ENCODE measurements at regions not wholly inside any gene's neighbourhood (a gene's known extent, or its start where the extent isn't known, plus 50 kb on each side); places are given as distances from the start of the nearest gene placed in this dataset.

- TF ChIP-seq SNAI2 (CRISPR knock-in tag; IDR thresholded peaks at IDR 0.05): peak; percentile 68; the same call in 1 of the 2 replicates
- no peak for TF ChIP-seq BACH2 (CRISPR knock-in tag; IDR thresholded peaks at IDR 0.05; ENCODE audit: borderline replicate concordance)
- peak; percentile 95 for TF ChIP-seq ISL1 (CRISPR knock-in tag; IDR thresholded peaks at IDR 0.05)
- TF ChIP-seq TSHZ2 (CRISPR knock-in tag; IDR thresholded peaks at IDR 0.05): peak; percentile 74; the same call in 1 of the 2 replicates
- TF ChIP-seq, protein P1, sequence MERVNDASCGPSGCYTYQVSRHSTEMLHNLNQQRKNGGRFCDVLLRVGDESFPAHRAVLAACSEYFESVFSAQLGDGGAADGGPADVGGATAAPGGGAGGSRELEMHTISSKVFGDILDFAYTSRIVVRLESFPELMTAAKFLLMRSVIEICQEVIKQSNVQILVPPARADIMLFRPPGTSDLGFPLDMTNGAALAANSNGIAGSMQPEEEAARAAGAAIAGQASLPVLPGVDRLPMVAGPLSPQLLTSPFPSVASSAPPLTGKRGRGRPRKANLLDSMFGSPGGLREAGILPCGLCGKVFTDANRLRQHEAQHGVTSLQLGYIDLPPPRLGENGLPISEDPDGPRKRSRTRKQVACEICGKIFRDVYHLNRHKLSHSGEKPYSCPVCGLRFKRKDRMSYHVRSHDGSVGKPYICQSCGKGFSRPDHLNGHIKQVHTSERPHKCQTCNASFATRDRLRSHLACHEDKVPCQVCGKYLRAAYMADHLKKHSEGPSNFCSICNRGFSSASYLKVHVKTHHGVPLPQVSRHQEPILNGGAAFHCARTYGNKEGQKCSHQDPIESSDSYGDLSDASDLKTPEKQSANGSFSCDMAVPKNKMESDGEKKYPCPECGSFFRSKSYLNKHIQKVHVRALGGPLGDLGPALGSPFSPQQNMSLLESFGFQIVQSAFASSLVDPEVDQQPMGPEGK (CRISPR knock-in tag; IDR thresholded peaks at IDR 0.05; ENCODE audit: borderline replicate concordance): 0 out of 2 replicates have a peak, but pooled peaks have one; percentile 14
- TF ChIP-seq, protein P2, sequence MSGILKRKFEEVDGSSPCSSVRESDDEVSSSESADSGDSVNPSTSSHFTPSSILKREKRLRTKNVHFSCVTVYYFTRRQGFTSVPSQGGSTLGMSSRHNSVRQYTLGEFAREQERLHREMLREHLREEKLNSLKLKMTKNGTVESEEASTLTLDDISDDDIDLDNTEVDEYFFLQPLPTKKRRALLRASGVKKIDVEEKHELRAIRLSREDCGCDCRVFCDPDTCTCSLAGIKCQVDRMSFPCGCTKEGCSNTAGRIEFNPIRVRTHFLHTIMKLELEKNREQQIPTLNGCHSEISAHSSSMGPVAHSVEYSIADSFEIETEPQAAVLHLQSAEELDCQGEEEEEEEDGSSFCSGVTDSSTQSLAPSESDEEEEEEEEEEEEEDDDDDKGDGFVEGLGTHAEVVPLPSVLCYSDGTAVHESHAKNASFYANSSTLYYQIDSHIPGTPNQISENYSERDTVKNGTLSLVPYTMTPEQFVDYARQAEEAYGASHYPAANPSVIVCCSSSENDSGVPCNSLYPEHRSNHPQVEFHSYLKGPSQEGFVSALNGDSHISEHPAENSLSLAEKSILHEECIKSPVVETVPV (CRISPR knock-in tag; IDR thresholded peaks at IDR 0.05): peak; percentile 74; the same call in 1 of the 2 replicates
- no peak for TF ChIP-seq ZFP3 (CRISPR knock-in tag; IDR thresholded peaks at IDR 0.05)
- TF ChIP-seq GLIS3 (CRISPR knock-in tag; IDR thresholded peaks at IDR 0.05): no peak
- peak; percentile 69; the same call in 1 of the 2 replicates for TF ChIP-seq CREB5 (CRISPR knock-in tag; IDR thresholded peaks at IDR 0.05; ENCODE audit: low read depth)
- TF ChIP-seq TCF4 (CRISPR knock-in tag; IDR thresholded peaks at IDR 0.05; ENCODE audit: borderline replicate concordance): peak; percentile 93
- ATAC-seq: peak; percentile 42; the same call in 2 of the 3 replicates
Observed at GRCh38 chr11:103696123-103696522, 340.3 kb upstream of the DDI1 start.

GRCh38 chr11:103699216-103699615 lies 337.2 kb upstream of the DDI1 start:
- TF ChIP-seq OSR1 (CRISPR knock-in tag; IDR thresholded peaks at IDR 0.05): no peak
- no peak for TF ChIP-seq ISL1 (CRISPR knock-in tag; IDR thresholded peaks at IDR 0.05)
- TF ChIP-seq TSHZ2 (CRISPR knock-in tag; IDR thresholded peaks at IDR 0.05): no peak
- TF ChIP-seq ZNF70 (CRISPR knock-in tag; IDR thresholded peaks at IDR 0.05): no peak
- TF ChIP-seq BACH2 (CRISPR knock-in tag; IDR thresholded peaks at IDR 0.05; ENCODE audit: borderline replicate concordance): no peak
- no peak for TF ChIP-seq RARB (CRISPR knock-in tag; IDR thresholded peaks at IDR 0.05)

GRCh38 chr11:103699656-103700055 lies 336.8 kb upstream of the DDI1 start:
- TF ChIP-seq ZNF8 (CRISPR knock-in tag; IDR thresholded peaks at IDR 0.05): no peak
- TF ChIP-seq ZFP3 (CRISPR knock-in tag; IDR thresholded peaks at IDR 0.05): no peak
- TF ChIP-seq, protein P2 (CRISPR knock-in tag; IDR thresholded peaks at IDR 0.05): no peak
- no peak for TF ChIP-seq ZFP30 (CRISPR knock-in tag; IDR thresholded peaks at IDR 0.05)
- TF ChIP-seq, protein P1 (CRISPR knock-in tag; IDR thresholded peaks at IDR 0.05; ENCODE audit: borderline replicate concordance): no peak
- TF ChIP-seq ARNTL (CRISPR knock-in tag; IDR thresholded peaks at IDR 0.05; ENCODE audit: borderline replicate concordance, low read depth): no peak
- TF ChIP-seq ISL1 (CRISPR knock-in tag; IDR thresholded peaks at IDR 0.05): no peak
- TF ChIP-seq SNAI2 (CRISPR knock-in tag; IDR thresholded peaks at IDR 0.05): no peak
- no peak for TF ChIP-seq ESRRG (CRISPR knock-in tag; IDR thresholded peaks at IDR 0.05)
- no peak for TF ChIP-seq CSDC2 (CRISPR knock-in tag; IDR thresholded peaks at IDR 0.05)
- no peak for ATAC-seq

More at GRCh38 chr11:103699216-103699615, 337.2 kb upstream of the DDI1 start:
- ATAC-seq: peak; percentile 54
